Ectodermal cell (in vitro differentiated cells): ENCODE measurements at regions not wholly inside any gene's neighbourhood (a gene's known extent, or its start where the extent isn't known, plus 50 kb on each side); places are given as distances from the start of the nearest gene placed in this dataset.

Experiments
- H3K27ac ChIP-seq: 2 replicates; pipeline ENCODE4 v1.7.0; 2013; ENCODE audit warnings: mild to moderate bottlenecking, low read depth, low read length; ENCODE audit not compliant: insufficient read depth, poor library complexity, severe bottlenecking
- H3K27me3 ChIP-seq: 2 replicates; pipeline ENCODE4 v1.7.0; 2013; ENCODE audit warnings: mild to moderate bottlenecking, low read length; ENCODE audit not compliant: insufficient read depth, control insufficient read depth, poor library complexity, severe bottlenecking
- H3K36me3 ChIP-seq: one replicate; pipeline ENCODE4 v1.7.0; 2013; ENCODE audit warnings: low read length; ENCODE audit not compliant: control insufficient read depth, insufficient read depth
- H3K4me1 ChIP-seq: one replicate; pipeline ENCODE4 v1.7.0; 2013; ENCODE audit warnings: low read length; ENCODE audit not compliant: control insufficient read depth, insufficient read depth
- H3K4me3 ChIP-seq: 2 replicates; pipeline ENCODE4 v1.7.0; 2013; ENCODE audit warnings: low read depth, low read length, control low read depth; ENCODE audit not compliant: insufficient read depth
- H3K9me3 ChIP-seq: 2 replicates; pipeline ENCODE4 v1.7.0; 2013; ENCODE audit warnings: mild to moderate bottlenecking, low read length, moderate library complexity; ENCODE audit not compliant: control insufficient read depth
- WGBS, 2 experiments: methylation state at CpG; one replicate each; pipeline ENCODE4 v1.1.7; 2013; ENCODE audit warnings: missing lambda C conversion rate in 2 of 2; 5-methylcytosine and 5-hydroxymethylcytosine counted together

- 78 to 91% methylated on average over 2 of the region's 2 CpGs for WGBS, 2 experiments
These were observed 68.2 kb upstream of the FOXN3 start for GRCh38 chr14:89485264-89485663.

GRCh38 chr14:89484051-89484844, 67.2 kb upstream of the FOXN3 start:
- Histone ChIP-seq H3K4me3 (no peak overlapping the region), H3K27ac (no peak overlapping the region), H3K9me3 (no peaks in the 10 kb centered on the region), H3K27me3 (no peaks in the 10 kb centered on the region), H3K36me3 (no peaks in the 10 kb centered on the region), H3K4me1 (no peaks in the 10 kb centered on the region)
- 95 to 97% methylated on average over 9 of the region's 9 CpGs for WGBS, 2 experiments

More at GRCh38 chr14:89485264-89485663, 68.2 kb upstream of the FOXN3 start:
- no peaks in the 10 kb centered on the region for H3K27me3 ChIP-seq
- no peak overlapping the region for H3K4me3 ChIP-seq
- no peak overlapping the region for H3K27ac ChIP-seq
- no peaks in the 10 kb centered on the region for H3K4me1 ChIP-seq
- H3K9me3 ChIP-seq, result no peaks in the 10 kb centered on the region
- H3K36me3 ChIP-seq, result no peaks in the 10 kb centered on the region

- Histone ChIP-seq H3K27ac (no peak overlapping the region), H3K9me3 (no peaks in the 10 kb centered on the region), H3K36me3 (no peaks in the 10 kb centered on the region), H3K4me3 (no peak overlapping the region), H3K4me1 (no peaks in the 10 kb centered on the region), H3K27me3 (no peaks in the 10 kb centered on the region)
- WGBS, 2 experiments, result 88 to 89% methylated on average over 11 of the region's 11 CpGs
These were observed 64.2 kb upstream of the FOXN3 start for GRCh38 chr14:89481196-89481595.

DNA sequence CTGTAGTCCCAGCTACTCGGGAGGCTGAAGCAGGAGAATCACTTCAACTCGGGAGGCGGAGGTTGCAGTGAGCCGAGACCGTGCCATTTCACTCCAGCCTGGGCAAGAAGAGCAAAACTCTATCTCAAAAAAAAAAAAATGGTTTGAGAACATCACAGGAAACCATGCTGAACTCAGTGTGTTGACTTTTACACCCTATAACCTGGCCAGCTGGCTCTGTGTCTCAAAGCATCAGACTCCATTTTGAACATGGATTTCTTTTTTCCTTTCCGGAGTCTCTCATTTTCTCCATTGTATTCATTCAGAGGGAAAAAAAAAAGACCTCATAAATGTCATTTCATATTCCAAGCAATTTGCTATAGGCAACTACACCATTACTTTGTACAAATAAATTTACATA, 63.2 kb upstream of the FOXN3 start:
- WGBS, 2 experiments, result 91 to 93% methylated on average over 6 of the region's 6 CpGs
- Histone ChIP-seq H3K27ac (no peak overlapping the region), H3K36me3 (no peaks in the 10 kb centered on the region), H3K4me1 (no peaks in the 10 kb centered on the region), H3K4me3 (no peak overlapping the region), H3K9me3 (no peaks in the 10 kb centered on the region), H3K27me3 (no peaks in the 10 kb centered on the region)

- H3K27me3 ChIP-seq, result no peaks in the 10 kb centered on the region
- no peaks in the 10 kb centered on the region for H3K36me3 ChIP-seq
- no peak overlapping the region for H3K27ac ChIP-seq
- no peaks in the 10 kb centered on the region for H3K9me3 ChIP-seq
- H3K4me3 ChIP-seq, result no peak overlapping the region
- H3K4me1 ChIP-seq, result no peaks in the 10 kb centered on the region
- WGBS, 2 experiments, result 94 to 95% methylated on average over 6 of the region's 6 CpGs
These were observed 62.8 kb upstream of the FOXN3 start for GRCh38 chr14:89479802-89480201.

DNA sequence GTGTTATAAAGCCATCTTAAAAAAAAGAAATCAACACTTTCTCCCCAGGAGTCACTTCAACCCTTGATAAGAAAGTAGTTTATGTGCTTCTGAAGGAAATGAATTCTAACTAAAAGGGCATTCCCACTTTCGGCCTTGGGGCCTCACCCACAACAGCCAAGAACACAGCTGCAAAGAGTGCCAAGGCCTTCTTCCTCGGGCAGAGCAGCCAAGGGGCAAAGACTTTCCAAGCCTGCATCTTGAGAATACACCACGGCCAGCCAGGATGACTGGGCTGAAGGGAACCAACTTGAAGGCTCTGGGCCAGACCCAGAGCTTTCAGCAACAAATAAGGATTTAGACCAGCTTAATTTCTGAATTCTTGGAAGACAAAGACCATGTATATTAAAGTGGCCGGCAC, 60.4 kb upstream of the FOXN3 start:
- no peak overlapping the region for H3K4me3 ChIP-seq
- H3K4me1 ChIP-seq, result no peaks in the 10 kb centered on the region
- no peaks in the 10 kb centered on the region for H3K36me3 ChIP-seq
- no peaks in the 10 kb centered on the region for H3K9me3 ChIP-seq
- H3K27me3 ChIP-seq, result no peaks in the 10 kb centered on the region
- no peak overlapping the region for H3K27ac ChIP-seq
- WGBS, 2 experiments, result 93 to 97% methylated on average over 4 of the region's 4 CpGs

DNA sequence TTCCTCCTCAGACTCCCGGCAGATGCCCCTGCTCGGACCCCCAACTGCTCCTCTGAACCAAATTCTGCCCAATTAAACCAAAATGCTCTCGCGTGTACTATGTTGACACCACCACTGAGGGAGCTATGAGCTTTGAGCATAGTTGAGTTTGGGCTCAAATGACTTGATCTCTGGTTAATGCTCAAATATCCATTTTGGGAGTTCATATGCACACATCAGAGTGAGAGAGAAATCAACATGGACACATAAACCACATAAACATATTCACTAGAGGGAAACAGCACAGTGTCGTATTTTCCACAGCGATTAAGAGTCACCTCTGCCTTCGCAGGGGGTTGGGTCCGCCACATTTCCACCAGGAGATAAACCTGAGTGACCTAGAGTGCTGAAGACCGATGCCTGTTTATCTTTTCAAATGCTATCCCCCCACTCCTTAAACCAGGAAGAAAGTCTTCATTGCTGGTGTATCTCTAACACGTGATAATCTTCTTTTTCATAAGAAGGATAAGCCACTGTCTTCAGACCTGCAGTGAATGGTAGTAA, 59.4 kb upstream of the FOXN3 start:
- WGBS, 2 experiments, result 93 to 94% methylated on average over 10 of the region's 10 CpGs
- Histone ChIP-seq H3K4me3 (no peak overlapping the region), H3K36me3 (no peaks in the 10 kb centered on the region), H3K27me3 (no peaks in the 10 kb centered on the region), H3K9me3 (no peaks in the 10 kb centered on the region), H3K4me1 (no peaks in the 10 kb centered on the region), H3K27ac (no peak overlapping the region)

- WGBS, 2 experiments, result 96 to 99% methylated on average over 4 of the region's 4 CpGs
- H3K27ac ChIP-seq, result no peak overlapping the region
- no peaks in the 10 kb centered on the region for H3K9me3 ChIP-seq
- no peak overlapping the region for H3K4me3 ChIP-seq
- H3K27me3 ChIP-seq, result no peaks in the 10 kb centered on the region
- H3K4me1 ChIP-seq, result no peaks in the 10 kb centered on the region
- no peaks in the 10 kb centered on the region for H3K36me3 ChIP-seq
These were observed 57.4 kb upstream of the FOXN3 start for GRCh38 chr14:89474464-89474863.

- Histone ChIP-seq H3K4me1 (no peaks in the 10 kb centered on the region), H3K36me3 (no peaks in the 10 kb centered on the region), H3K4me3 (no peak overlapping the region), H3K27me3 (no peaks in the 10 kb centered on the region), H3K9me3 (no peaks in the 10 kb centered on the region), H3K27ac (no peak overlapping the region)
- 94 to 98% methylated on average over 2 of the region's 2 CpGs for WGBS, 2 experiments
These were observed 57.0 kb upstream of the FOXN3 start for GRCh38 chr14:89473989-89474388.

- H3K36me3 ChIP-seq, result no peaks in the 10 kb centered on the region
These were observed 56.5 kb upstream of the FOXN3 start for GRCh38 chr14:89473569-89473968.

More at GRCh38 chr14:89473569-89473968, 56.5 kb upstream of the FOXN3 start:
- no peaks in the 10 kb centered on the region for H3K9me3 ChIP-seq
- no peak overlapping the region for H3K4me3 ChIP-seq
- WGBS, 2 experiments, result 93 to 96% methylated on average over 2 of the region's 2 CpGs
- H3K27me3 ChIP-seq, result no peaks in the 10 kb centered on the region
- H3K4me1 ChIP-seq, result no peaks in the 10 kb centered on the region
- H3K27ac ChIP-seq, result no peak overlapping the region
